Parathyroid adenoma (tissue), 2 donors: ENCODE measurements at regions not wholly inside any gene's neighbourhood (a gene's known extent, or its start where the extent isn't known, plus 50 kb on each side); places are given as distances from the start of the nearest gene placed in this dataset.

ENCODE experiments used
- H2AFZ ChIP-seq: fragments of 300-600 bp; sonication (generic); one replicate; pipeline ENCODE4 v1.7.0; 2017; ENCODE audit warnings: antibody characterized with exemption, mild to moderate bottlenecking
- H3K27ac ChIP-seq: fragments of 300-600 bp; sonication (generic); one replicate; pipeline ENCODE4 v1.7.0; 2017
- H3K27me3 ChIP-seq: fragments of 300-600 bp; sonication (generic); one replicate; pipeline ENCODE4 v1.7.0; 2017; ENCODE audit warnings: low read length; ENCODE audit not compliant: control insufficient read depth, insufficient read depth
- H3K36me3 ChIP-seq: fragments of 300-600 bp; sonication (generic); one replicate; pipeline ENCODE4 v1.7.0; 2017; ENCODE audit warnings: low read length; ENCODE audit not compliant: control insufficient read depth, insufficient read depth
- H3K4me1 ChIP-seq: fragments of 300-600 bp; sonication (generic); one replicate; pipeline ENCODE4 v1.7.0; 2017; ENCODE audit warnings: control low read depth
- H3K4me2 ChIP-seq: fragments of 300-600 bp; sonication (generic); one replicate; pipeline ENCODE4 v1.7.0; 2017; ENCODE audit warnings: low read length
- H3K4me3 ChIP-seq: fragments of 300-600 bp; sonication (generic); one replicate; pipeline ENCODE4 v1.7.0; 2017; ENCODE audit warnings: low read depth, low read length
- H3K79me2 ChIP-seq: fragments of 300-600 bp; sonication (generic); one replicate; pipeline ENCODE4 v1.7.0; 2017; ENCODE audit warnings: control low read depth
- H3K9ac ChIP-seq: fragments of 300-600 bp; sonication (generic); one replicate; pipeline ENCODE4 v1.7.0; 2017; ENCODE audit warnings: mild to moderate bottlenecking
- H3K9me3 ChIP-seq: fragments of 300-600 bp; sonication (generic); one replicate; pipeline ENCODE4 v1.7.0; 2017; ENCODE audit warnings: low read length; ENCODE audit not compliant: control insufficient read depth
- TF ChIP-seq, protein P1 (sequence below): fragments of 300-600 bp; sonication (generic); IDR thresholded peaks from one replicate; pipeline ENCODE4 v1.7.0; 2017; ENCODE audit warnings: antibody characterized with exemption, mild to moderate bottlenecking
- donor health status: primary hyperparathyroidism.

DNA sequence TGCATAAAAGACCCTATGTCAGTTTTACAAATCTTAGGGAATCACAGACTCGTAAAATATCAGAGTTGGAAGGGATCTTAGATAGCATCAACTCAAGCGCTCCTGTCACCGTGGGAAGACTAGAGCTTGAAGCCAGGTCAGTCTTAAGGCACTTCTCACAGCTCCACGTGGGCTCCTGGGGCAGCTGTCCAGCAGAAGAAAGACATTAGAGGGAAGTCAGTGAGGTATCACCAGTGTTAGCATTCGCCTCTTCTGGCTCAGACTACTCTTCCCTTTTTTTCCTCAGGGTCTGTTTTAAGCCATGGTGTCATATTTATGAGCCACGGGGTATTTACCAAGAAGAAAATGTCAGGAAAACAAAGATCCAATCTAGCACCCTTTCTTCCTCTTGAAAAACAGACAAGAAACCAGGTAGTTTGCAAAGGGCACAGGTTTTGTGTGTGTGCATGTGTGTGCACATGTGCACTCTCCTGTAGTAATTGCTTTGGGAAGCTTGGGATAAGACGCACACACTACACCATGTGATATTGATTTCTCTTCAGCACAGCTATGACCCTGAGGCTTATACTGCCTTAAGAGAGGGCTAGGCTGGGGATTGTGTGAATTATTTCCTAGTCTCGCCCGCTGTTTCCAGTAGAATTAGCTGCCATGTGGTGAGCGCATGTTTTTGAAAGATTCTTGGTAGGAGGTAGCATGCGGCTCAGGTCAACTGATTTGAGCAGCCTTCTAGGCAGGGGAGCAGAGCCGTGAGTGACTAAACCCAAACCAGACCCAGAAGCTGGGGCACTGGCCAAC, 61.0 kb upstream of the ELAC2 start:
- H3K27me3 ChIP-seq: no peaks in the 10 kb centered on the region
- TF ChIP-seq, protein P1, sequence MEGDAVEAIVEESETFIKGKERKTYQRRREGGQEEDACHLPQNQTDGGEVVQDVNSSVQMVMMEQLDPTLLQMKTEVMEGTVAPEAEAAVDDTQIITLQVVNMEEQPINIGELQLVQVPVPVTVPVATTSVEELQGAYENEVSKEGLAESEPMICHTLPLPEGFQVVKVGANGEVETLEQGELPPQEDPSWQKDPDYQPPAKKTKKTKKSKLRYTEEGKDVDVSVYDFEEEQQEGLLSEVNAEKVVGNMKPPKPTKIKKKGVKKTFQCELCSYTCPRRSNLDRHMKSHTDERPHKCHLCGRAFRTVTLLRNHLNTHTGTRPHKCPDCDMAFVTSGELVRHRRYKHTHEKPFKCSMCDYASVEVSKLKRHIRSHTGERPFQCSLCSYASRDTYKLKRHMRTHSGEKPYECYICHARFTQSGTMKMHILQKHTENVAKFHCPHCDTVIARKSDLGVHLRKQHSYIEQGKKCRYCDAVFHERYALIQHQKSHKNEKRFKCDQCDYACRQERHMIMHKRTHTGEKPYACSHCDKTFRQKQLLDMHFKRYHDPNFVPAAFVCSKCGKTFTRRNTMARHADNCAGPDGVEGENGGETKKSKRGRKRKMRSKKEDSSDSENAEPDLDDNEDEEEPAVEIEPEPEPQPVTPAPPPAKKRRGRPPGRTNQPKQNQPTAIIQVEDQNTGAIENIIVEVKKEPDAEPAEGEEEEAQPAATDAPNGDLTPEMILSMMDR: no peak
- no peaks in the 10 kb centered on the region for H3K4me1 ChIP-seq
- H3K4me3 ChIP-seq: no peak overlapping the region
- H3K9ac ChIP-seq: no peak overlapping the region
- H3K9me3 ChIP-seq: no peaks in the 10 kb centered on the region
- H3K36me3 ChIP-seq: no peaks in the 10 kb centered on the region
- no peak overlapping the region for H2AFZ ChIP-seq
- H3K27ac ChIP-seq: no peak overlapping the region
- no peaks in the 10 kb centered on the region for H3K79me2 ChIP-seq
- H3K4me2 ChIP-seq: no peak overlapping the region

DNA sequence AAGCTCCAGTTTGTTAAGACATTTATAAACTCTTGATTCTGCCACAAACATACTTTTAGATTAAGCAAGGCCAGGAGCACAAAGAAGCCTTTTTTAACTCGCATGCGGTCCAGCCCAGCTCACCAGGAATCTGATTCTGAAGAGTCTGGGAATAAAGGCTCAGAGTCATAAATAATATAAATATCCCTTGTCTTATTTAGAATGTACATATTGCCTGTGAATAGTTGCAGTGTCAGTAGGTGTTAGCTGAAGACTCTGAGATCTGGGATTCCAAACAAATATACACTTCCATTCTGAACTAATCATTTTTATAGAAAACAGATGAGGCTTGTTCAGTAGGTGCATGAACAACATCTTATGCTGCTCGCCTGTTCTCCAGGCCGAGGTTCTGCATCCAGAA, 59.1 kb upstream of the ELAC2 start:
- no peaks in the 10 kb centered on the region for H3K79me2 ChIP-seq
- H3K27me3 ChIP-seq: no peaks in the 10 kb centered on the region
- TF ChIP-seq, protein P1: no peak

DNA sequence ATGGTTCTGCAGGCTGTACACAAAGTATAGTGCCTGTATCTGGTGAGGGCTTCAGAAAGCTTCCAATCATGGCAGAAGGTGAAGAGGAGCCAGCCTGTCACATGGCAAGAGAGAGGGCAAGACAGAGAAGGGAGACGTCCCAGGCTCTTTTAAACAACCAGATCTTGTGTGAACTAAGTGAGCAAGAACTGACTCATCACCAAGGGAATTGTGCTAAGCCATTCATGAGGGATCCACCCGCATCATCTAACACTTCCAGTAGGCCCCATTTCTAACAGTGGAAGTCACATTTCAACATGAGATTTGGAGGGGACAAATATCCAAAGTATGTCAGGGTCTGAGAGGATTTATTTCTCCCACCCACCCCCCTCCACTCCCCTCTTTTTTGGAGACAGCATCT, 56.2 kb upstream of the ELAC2 start:
- Histone ChIP-seq H3K79me2 (no peaks in the 10 kb centered on the region), H3K27ac (no peak overlapping the region), H3K4me2 (no peak overlapping the region), H3K9me3 (no peaks in the 10 kb centered on the region), H3K4me1 (no peaks in the 10 kb centered on the region), H3K9ac (no peak overlapping the region), H3K4me3 (no peak overlapping the region), H3K27me3 (no peaks in the 10 kb centered on the region), H3K36me3 (no peaks in the 10 kb centered on the region), H2AFZ (no peak overlapping the region)
- TF ChIP-seq, protein P1: no peak

More for the DNA sequence above, 59.1 kb upstream of the ELAC2 start:
- H3K4me2 ChIP-seq: no peak overlapping the region
- no peaks in the 10 kb centered on the region for H3K4me1 ChIP-seq
- no peaks in the 10 kb centered on the region for H3K36me3 ChIP-seq
- H3K4me3 ChIP-seq: no peak overlapping the region
- H2AFZ ChIP-seq: no peak overlapping the region
- no peak overlapping the region for H3K27ac ChIP-seq
- no peaks in the 10 kb centered on the region for H3K9me3 ChIP-seq
- H3K9ac ChIP-seq: no peak overlapping the region

DNA sequence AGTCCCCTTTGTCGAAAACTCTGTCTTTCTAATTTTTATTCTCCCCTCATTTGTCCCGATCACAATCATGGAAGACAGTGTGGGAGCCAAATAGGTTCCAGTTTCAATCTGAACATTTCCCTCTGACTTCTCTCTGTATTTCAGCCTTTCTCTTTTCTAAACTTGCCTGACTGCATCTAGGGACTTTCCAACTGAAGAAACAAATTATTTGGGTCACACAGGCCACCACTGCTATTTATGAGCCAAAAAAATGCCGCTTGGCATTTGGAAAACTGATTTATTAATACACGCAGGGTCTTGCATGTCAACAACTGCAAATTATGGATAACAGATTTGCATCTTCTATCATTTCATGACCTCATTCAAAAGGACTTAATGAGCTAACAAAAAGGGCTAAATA, 55.2 kb upstream of the ELAC2 start:
- no peak overlapping the region for H3K4me3 ChIP-seq
- no peaks in the 10 kb centered on the region for H3K4me1 ChIP-seq
- no peak overlapping the region for H2AFZ ChIP-seq
- H3K9me3 ChIP-seq: no peaks in the 10 kb centered on the region
- no peaks in the 10 kb centered on the region for H3K36me3 ChIP-seq
- no peaks in the 10 kb centered on the region for H3K79me2 ChIP-seq
- no peaks in the 10 kb centered on the region for H3K27me3 ChIP-seq
- TF ChIP-seq, protein P1: no peak
- H3K27ac ChIP-seq: no peak overlapping the region
- H3K4me2 ChIP-seq: no peak overlapping the region
- no peak overlapping the region for H3K9ac ChIP-seq

DNA sequence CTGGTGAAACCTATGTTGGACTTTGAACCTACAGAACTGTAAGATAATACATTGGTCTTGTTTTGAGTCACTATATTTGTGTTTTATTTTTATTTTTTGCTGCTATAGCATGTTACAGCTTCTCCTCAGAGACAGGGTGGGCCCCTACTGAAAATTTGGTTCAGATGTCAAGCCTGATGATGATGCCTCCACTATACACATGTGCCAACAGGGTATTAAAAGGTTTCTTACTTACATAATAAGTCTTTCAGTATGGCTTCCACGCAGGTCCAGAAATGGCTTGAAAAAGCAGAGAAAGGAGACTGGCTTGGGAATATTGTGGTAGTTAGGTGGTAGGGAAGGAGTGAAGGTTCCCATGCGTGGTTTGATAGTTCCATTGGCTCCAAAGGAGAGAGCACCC, 52.9 kb upstream of the ELAC2 start:
- Histone ChIP-seq H3K4me1 (no peaks in the 10 kb centered on the region), H3K36me3 (no peaks in the 10 kb centered on the region), H3K9me3 (no peaks in the 10 kb centered on the region), H3K9ac (no peak overlapping the region), H3K79me2 (no peaks in the 10 kb centered on the region), H2AFZ (no peak overlapping the region), H3K4me2 (no peak overlapping the region), H3K27ac (no peak overlapping the region), H3K4me3 (no peak overlapping the region), H3K27me3 (no peaks in the 10 kb centered on the region)
- TF ChIP-seq, protein P1: no peak
